Breast epithelium (tissue), 3 donors: ENCODE measurements at regions not wholly inside any gene's neighbourhood (a gene's known extent, or its start where the extent isn't known, plus 50 kb on each side); places are given as distances from the start of the nearest gene placed in this dataset.

ENCODE experiments used
- CTCF ChIP-seq, 3 donors: fragments of 450-650 bp; IDR thresholded peaks; one replicate each; pipeline ENCODE4 v1.5.1; 2016 to 2017; ENCODE audit warnings: antibody characterized with exemption in 3 of 3, mild to moderate bottlenecking in 3 of 3, moderate library complexity in 3 of 3
- POLR2A ChIP-seq: fragments of 450-650 bp; IDR thresholded peaks from one replicate; pipeline ENCODE4 v1.6.1; 2016; ENCODE audit warnings: antibody characterized with exemption, mild to moderate bottlenecking, moderate library complexity
- POLR2AphosphoS5 ChIP-seq, 3 donors: sonication (generic); formaldehyde crosslinking; IDR thresholded peaks; one replicate each; pipeline ENCODE4 v1.6.1; 2017; ENCODE audit warnings: antibody characterized with exemption in 3 of 3

- no peak for TF ChIP-seq CTCF (IDR thresholded peaks at IDR 0.05)
- TF ChIP-seq POLR2A, result no peak
- no peak for TF ChIP-seq POLR2AphosphoS5 (IDR thresholded peaks at IDR 0.05)
Observed at GRCh38 chr5:56406838-56407237, 173.7 kb upstream of the ANKRD55 start.
